PC-9 (cell line): ENCODE measurements at regions not wholly inside any gene's neighbourhood (a gene's known extent, or its start where the extent isn't known, plus 50 kb on each side); places are given as distances from the start of the nearest gene placed in this dataset.

Experiments used
- BruUV-seq: library from RNA; stranded (reverse); fragments of 400-500 nt; replicated peaks from 2 replicates; lab custom pipeline; 2021; lab: Mats Ljungman, UMichigan
- CTCF ChIA-PET: fragments of 300-600 bp; sonication (Branson Sonifier 250); formaldehyde crosslinking; loops from one replicate; lab custom pipeline; 2022; ENCODE audit warnings: antibody characterized with exemption; lab: Charles Lee
- POLR2A ChIA-PET: fragments of 300-600 bp; sonication (Branson Sonifier 250); formaldehyde crosslinking; loops from one replicate; lab custom pipeline; 2022; ENCODE audit warnings: antibody characterized with exemption; ENCODE audit not compliant: unreplicated experiment; lab: Charles Lee
- DNase-seq, 2 experiments: peaks; one replicate each; pipeline versions ENCODE4 v3.0.0 to v3.0.0-alpha.2; 2015 to 2022; ENCODE audit warnings: mixed read lengths in 1 of 2
- H2AFZ ChIP-seq: fragments of 200-600 bp; sonication (generic); 2 replicates; pipeline ENCODE4 v1.8.1; 2017; ENCODE audit warnings: antibody characterized with exemption
- H3F3A ChIP-seq: fragments of 200-600 bp; sonication (generic); 2 replicates; pipeline ENCODE4 v1.8.1; 2017; ENCODE audit warnings: antibody characterized with exemption, mild to moderate bottlenecking, low read depth; ENCODE audit not compliant: insufficient read depth
- H3K27ac ChIP-seq: fragments of 200-600 bp; sonication (generic); 2 replicates; pipeline ENCODE4 v1.6.1; 2016; ENCODE audit warnings: mixed run types
- H3K27me3 ChIP-seq: fragments of 200-600 bp; sonication (generic); 2 replicates; pipeline ENCODE4 v1.6.1; 2016; ENCODE audit warnings: low read depth, mixed run types; ENCODE audit not compliant: insufficient read depth
- H3K36me3 ChIP-seq: fragments of 200-600 bp; sonication (generic); 2 replicates; pipeline ENCODE4 v1.6.1; 2016; ENCODE audit warnings: low read depth, mixed run types
- H3K4me1 ChIP-seq: fragments of 200-600 bp; sonication (generic); replicated peaks from 2 replicates; pipeline ENCODE4 v1.6.1; 2016; ENCODE audit warnings: mixed run types; ENCODE audit not compliant: insufficient read depth
- H3K4me2 ChIP-seq: fragments of 200-600 bp; sonication (generic); 2 replicates; pipeline ENCODE4 v1.6.1; 2017; ENCODE audit warnings: mixed run types
- H3K4me3 ChIP-seq: fragments of 200-600 bp; sonication (generic); 2 replicates; pipeline ENCODE4 v1.6.1; 2016; ENCODE audit warnings: mixed run types
- H3K79me2 ChIP-seq: fragments of 200-600 bp; sonication (generic); 2 replicates; pipeline ENCODE4 v1.6.1; 2017; ENCODE audit warnings: low read depth, mixed run types
- H3K9me2 ChIP-seq: fragments of 200-600 bp; sonication (generic); 2 replicates; pipeline ENCODE4 v1.8.1; 2017; ENCODE audit warnings: mild to moderate bottlenecking; ENCODE audit not compliant: insufficient read depth
- H3K9me3 ChIP-seq: fragments of 200-600 bp; sonication (generic); 2 replicates; pipeline ENCODE4 v1.8.1; 2016; ENCODE audit warnings: low read depth; ENCODE audit not compliant: insufficient read depth
- H4K20me1 ChIP-seq: fragments of 200-600 bp; sonication (generic); 2 replicates; pipeline ENCODE4 v1.8.1; 2017; ENCODE audit not compliant: insufficient read depth
- CTCF ChIP-seq: fragments of 200-600 bp; sonication (generic); conservative IDR thresholded peaks from 2 replicates; pipeline ENCODE4 v1.6.1; 2017; ENCODE audit warnings: mixed run types, antibody characterized with exemption, mild to moderate bottlenecking, moderate library complexity
- EZH2 ChIP-seq: fragments of 200-600 bp; sonication (generic); IDR thresholded peaks from 2 replicates; pipeline ENCODE4 v1.8.0; 2017; ENCODE audit warnings: antibody characterized with exemption, low read depth
- intact Hi-C: fragments of 100-400 bp; cut with micrococcal nuclease; formaldehyde crosslinking; loops from one replicate; pipeline ENCODE4 v1.10.0; 2022; ENCODE audit not compliant: unreplicated experiment

GRCh38 chr16:86669285-86669805 lies 91.0 kb downstream of the FOXL1 start:
- peaks cover 74% of the 10 kb centered on the region for H3K27me3 ChIP-seq
- ChIA-PET CTCF (no interaction called here), POLR2A (no interaction called here)
- H3K4me1 ChIP-seq: peaks cover 7% of the 10 kb centered on the region; the same call in 1 of the 2 replicates
- no peaks in the 10 kb centered on the region for H3K36me3 ChIP-seq
- H3F3A ChIP-seq: no peaks in the 10 kb centered on the region
- intact Hi-C loops: no loop called here
- no peak overlapping the region for H3K27ac ChIP-seq
- BruUV-seq: no TSS peak
- no peaks in the 10 kb centered on the region for H3K9me2 ChIP-seq
- 0 out of 2 replicates have a peak, but pooled peaks cover 7% of the 10 kb centered on the region for H3K9me3 ChIP-seq
- DNase-seq: no peak
- no peak overlapping the region for H3K4me2 ChIP-seq
- no peaks in the 10 kb centered on the region for H4K20me1 ChIP-seq
- no peaks in the 10 kb centered on the region for H3K79me2 ChIP-seq
- H2AFZ ChIP-seq: no peak overlapping the region
- H3K4me3 ChIP-seq: no peak overlapping the region
- TF ChIP-seq EZH2: no peak
- TF ChIP-seq CTCF: no peak

- H3F3A ChIP-seq: no peaks in the 10 kb centered on the region
- H3K79me2 ChIP-seq: no peaks in the 10 kb centered on the region
- intact Hi-C loops: no loop called here
- ChIA-PET POLR2A (no interaction called here), CTCF (no interaction called here)
- no peaks in the 10 kb centered on the region for H3K36me3 ChIP-seq
- no peaks in the 10 kb centered on the region for H3K9me2 ChIP-seq
- H3K27me3 ChIP-seq: peaks cover 78% of the 10 kb centered on the region
- H3K4me3 ChIP-seq: no peak overlapping the region
- H3K4me1 ChIP-seq: no peaks in the 10 kb centered on the region
- H3K4me2 ChIP-seq: no peak overlapping the region
- H2AFZ ChIP-seq: no peak overlapping the region
- no peak overlapping the region for H3K27ac ChIP-seq
- TF ChIP-seq EZH2 (no peak), CTCF (no peak)
- no TSS peak for BruUV-seq
- H4K20me1 ChIP-seq: no peaks in the 10 kb centered on the region
- DNase-seq: no peak
- H3K9me3 ChIP-seq: 0 out of 2 replicates have a peak, but pooled peaks cover 3% of the 10 kb centered on the region
These were observed 91.8 kb downstream of the FOXL1 start for GRCh38 chr16:86669937-86670749.

- no peaks in the 10 kb centered on the region for H3K79me2 ChIP-seq
- no peak for TF ChIP-seq CTCF
- no peak for TF ChIP-seq EZH2
- no peaks in the 10 kb centered on the region for H3F3A ChIP-seq
- no TSS peak for BruUV-seq
- no peaks in the 10 kb centered on the region for H3K9me2 ChIP-seq
- no peak overlapping the region for H2AFZ ChIP-seq
- H3K27me3 ChIP-seq: peaks cover 85% of the 10 kb centered on the region
- H3K27ac ChIP-seq: no peak overlapping the region
- no peaks in the 10 kb centered on the region for H3K36me3 ChIP-seq
- ChIA-PET CTCF (no interaction called here), POLR2A (no interaction called here)
- intact Hi-C loops: no loop called here
- no peak overlapping the region for H3K4me2 ChIP-seq
- no peak for DNase-seq
- no peaks in the 10 kb centered on the region for H3K9me3 ChIP-seq
- no peaks in the 10 kb centered on the region for H4K20me1 ChIP-seq
- H3K4me1 ChIP-seq: no peaks in the 10 kb centered on the region
- no peak overlapping the region for H3K4me3 ChIP-seq
These were observed 92.4 kb downstream of the FOXL1 start for GRCh38 chr16:86670750-86671234.
